ENCODE measurements at regions not wholly inside any gene's neighbourhood (a gene's known extent, or its start where the extent isn't known, plus 50 kb on each side); places are given as distances from the start of the nearest gene placed in this dataset.

DNA sequence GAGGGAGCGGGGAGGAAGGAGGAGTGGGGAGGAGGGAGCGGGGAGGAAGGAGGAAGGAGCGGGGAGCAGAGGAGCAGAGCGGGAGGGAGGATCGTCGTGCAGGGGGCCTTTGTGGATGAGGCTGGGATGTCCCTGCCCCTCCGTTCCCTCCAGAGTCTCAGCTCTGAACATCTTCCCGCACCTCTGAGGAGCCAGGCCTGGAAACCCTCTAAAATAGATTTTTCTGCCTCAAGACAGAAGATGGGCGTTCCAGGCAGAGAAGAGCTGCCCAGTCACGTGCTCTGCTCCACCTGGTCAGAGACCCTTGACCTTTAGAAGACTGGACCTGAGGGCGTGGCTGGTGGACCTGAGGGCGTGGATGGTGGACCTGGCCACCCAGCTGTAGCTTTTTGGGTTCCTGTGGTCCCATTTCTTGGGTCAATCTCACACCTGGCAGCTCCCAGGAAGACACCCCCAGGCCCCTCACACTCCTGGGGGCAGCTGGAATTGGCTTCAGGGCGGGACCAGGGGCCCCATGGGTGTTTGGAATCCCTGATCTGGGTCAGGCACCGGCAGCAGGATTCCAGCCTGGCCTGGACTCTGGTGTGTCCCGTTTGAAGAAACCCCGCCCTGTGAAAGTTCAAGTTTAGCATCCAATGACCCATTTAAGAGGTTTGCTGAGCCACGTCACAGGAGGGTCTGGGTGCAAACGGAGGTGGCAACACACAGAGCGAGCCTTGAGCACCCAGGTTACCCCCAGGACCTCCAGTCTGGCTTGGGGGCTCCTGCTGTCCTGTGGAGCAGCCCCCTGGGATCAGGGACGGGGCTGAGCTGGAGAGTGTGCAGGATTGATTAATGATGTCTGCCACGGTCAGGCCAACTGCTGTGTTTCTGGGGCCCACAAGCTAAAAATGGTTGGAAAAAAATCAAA, 96.9 kb upstream of the BHLHE23 start:
- Histone ChIP-seq H3K27ac (no peak overlapping the region), H3K4me3 (no peak overlapping the region)

DNA sequence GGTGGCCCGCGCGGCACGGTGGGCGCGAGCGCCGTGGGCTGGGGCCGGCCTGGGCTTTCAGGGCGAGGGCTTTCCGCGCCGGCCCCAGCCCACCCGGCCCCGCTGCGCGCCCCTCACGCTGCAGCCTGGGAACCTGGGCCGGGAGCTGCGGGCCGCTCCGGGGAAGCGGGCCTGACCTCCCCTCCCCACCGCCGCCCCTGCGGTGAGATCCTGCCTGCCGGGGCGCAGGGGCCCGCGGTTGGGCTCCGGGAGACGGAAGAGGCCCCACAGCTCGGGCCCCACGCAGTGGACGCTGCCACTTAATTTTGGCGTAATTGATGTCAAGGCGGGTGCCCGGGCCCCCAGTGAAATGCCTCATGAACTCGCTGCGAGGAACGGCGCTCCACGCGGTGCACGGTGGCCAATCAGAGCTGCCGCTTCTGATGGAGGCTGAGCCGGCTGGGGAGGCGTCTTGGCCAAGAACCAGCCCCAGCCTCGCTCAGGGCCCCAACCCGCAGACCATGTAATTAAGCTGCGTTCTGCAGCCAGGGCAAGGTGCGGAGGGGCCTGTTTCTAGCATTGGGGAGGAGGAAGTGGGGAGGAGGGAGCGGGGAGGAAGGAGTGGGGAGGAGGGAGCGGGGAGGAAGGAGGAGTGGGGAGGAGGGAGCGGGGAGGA, 96.1 kb upstream of the BHLHE23 start:
- peak overlapping the region; percentile 45 to 67 (median 53) for H3K4me3 ChIP-seq
- H3K27ac ChIP-seq: peak overlapping the region in 13 of 21 experiments; percentile 61 to 84 (median 77)

DNA sequence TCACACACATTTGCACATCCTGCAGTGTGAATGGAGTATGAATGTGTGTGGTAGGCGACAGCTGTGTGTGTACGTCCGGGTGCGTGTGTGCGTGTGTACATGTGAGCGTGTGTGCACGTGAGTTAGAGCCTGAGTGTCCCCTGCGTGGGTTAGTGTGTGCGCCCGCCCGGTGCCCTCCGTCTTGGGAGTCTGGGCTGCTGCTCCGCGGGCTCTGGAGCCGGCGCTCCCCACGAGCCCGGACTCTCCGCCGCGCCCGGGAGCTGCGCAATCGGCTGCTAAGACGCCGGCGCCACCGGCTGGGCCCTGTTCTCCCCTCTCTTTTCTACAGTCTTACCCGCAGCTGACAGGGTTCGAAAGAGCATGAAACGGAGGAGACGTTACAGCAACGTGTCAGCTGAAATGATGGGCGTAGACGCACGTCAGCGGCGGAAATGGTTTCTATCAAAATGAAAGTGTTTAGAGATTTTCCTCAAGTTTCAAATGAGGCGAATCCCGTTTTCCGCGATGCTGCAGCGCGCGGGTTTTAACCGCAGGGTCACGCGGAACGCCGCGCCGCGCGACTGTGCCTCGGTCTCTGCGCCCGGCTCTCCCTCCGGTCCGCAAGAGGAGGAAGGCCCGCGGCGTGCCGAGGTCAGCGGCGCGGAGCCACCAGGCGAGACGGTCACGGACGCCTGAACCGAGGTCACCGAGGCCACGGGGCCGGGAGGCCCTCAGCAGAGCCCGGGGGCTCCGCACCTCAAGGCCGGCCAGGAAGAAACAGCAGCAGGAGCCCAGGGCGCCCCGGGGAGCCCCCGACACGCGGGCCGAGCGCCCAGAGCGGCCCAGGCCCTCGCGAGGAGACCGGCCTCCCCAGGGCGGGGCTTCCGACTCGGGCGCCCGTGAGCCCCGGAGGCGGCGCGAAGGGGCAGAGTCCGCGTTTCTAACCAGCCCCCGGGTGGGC, 95.3 kb upstream of the BHLHE23 start:
- H3K27ac ChIP-seq: peak overlapping the region in 19 of 21 experiments; percentile 31 to 84 (median 73)
- peak overlapping the region; percentile 45 to 67 (median 53) for H3K4me3 ChIP-seq

DNA sequence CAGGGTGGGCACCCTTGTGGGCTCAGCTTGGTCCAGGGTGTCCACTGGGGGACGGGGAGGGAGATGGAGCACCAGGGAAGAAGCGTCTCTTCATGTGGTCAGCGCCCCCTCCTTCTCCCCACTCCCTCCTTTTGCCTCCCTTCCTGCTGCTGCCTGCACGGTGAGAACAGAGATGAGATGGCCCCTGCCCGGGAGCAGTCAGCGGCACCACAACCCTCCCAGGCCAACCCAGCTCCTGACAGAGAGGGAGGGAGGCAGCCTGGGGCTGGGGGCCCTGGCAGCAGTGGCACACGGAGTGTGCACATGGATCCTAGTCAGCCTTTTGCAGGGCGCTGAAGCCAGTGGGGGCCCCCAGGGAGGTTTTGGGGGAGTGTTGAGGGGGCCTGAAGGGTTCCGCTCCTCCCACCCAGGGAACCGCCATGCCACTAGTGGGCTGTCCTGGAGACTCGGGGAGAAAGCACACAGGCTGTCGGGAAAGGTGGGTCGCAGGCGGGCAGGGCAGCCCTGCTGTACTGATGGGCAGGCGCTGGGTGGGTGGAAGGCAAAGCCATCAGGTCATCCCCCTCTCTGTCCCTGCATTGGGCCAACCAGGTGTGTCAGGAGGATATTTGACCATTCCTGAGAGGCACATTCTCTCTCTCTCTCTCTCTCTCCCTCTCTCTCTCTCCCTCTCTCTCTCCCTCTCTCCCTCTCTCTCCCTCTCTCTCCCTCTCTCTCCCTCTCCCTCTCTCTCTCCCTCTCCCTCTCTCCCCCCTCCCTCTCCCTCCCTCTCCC, 94.3 kb upstream of the BHLHE23 start:
- Histone ChIP-seq H3K27ac (no peak overlapping the region), H3K4me3 (no peak overlapping the region)

GRCh38 chr20:63100174-63100925, 93.6 kb upstream of the BHLHE23 start:
- Histone ChIP-seq H3K4me3 (no peak overlapping the region), H3K27ac (no peak overlapping the region)

- Histone ChIP-seq H3K27ac (no peak overlapping the region), H3K4me3 (no peak overlapping the region)
Measured at GRCh38 chr20:63099456-63100173, 92.9 kb upstream of the BHLHE23 start.

DNA sequence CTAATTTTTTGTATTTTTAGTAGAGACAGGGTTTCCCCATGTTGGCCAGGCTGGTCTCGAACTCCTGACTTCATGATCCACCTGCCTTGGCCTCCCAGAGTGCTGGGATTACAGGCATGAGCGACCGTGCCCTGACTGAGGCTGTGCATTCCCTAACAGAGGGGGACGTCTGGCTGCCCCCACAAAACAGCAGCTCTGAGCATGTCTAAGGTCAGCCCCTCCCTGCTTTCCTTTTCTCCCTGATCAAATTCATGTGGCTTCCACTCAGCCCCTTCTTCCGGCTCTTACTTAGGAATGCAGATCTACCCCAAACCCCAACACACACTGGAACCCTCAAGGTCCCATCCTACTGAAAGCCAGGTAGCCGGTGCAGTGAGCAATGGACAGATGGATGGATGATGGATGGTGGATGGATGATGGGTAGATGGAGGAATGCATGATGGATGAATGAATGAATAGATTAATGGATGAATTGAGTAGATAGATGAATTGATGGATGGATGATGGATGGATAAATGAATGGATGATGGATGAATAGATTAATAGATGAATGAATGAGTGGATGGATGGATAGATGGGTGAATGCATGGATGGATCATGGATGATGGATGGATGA, 91.5 kb upstream of the BHLHE23 start:
- Histone ChIP-seq H3K4me3 (no peak overlapping the region), H3K27ac (no peak overlapping the region)

GRCh38 chr20:63097336-63097831, 90.6 kb upstream of the BHLHE23 start:
- H3K27ac ChIP-seq: no peak overlapping the region
- H3K4me3 ChIP-seq: no peak overlapping the region

- no peak overlapping the region for H3K27ac ChIP-seq
Measured at GRCh38 chr20:63096681-63097335, 90.0 kb upstream of the BHLHE23 start.

DNA sequence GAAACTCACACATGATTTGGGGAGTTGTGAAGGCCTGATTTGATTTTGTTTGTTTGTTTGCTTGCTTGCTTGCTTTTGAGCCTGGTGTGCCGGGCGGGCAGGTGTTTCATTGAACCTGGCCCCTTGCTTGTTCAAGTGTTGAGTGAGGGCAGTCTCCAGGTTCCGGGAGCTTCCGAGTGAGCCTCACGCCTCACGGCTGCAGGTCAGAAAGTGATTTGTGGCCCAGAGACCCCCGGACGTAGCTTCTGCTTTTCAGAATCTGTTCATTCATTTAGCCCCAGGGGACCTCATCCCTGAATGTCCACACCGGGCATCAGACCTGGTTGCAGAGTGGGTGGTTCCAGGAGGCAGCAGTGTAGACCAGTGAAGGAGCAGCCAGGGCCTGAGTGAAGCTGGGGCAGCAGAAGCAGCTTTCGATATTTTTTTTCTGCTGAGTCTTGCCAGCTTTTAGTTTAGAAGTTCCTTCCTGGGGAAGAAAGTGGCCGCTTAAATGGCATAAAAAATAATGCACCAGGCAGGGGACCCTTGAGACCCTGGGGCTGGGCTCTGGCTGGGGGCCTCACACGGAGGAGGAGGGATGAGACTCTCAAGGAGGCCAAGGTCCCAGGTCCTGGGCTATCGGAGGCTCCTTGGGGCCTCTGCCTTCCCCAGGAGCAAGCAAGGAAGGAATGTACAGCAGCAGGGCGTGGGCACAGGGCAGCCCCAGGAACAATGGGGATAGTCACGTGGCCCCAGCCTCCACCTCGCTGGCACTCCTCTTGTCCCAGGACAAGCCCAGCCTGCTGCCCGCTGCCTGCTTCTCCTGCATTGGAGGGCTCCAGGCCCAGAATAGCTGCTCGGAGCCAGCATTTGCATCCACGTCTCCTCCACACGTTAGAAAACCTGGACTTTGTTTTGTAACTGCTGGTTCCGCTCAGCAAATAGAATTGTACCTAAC, 89.2 kb upstream of the BHLHE23 start:
- Histone ChIP-seq H3K27ac (no peak overlapping the region), H3K4me3 (no peak overlapping the region)

More at GRCh38 chr20:63096681-63097335, 90.0 kb upstream of the BHLHE23 start:
- H3K4me3 ChIP-seq: no peak overlapping the region

GRCh38 chr20:63094767-63095499, 88.2 kb upstream of the BHLHE23 start:
- H3K27ac ChIP-seq: no peak overlapping the region
- H3K4me3 ChIP-seq: no peak overlapping the region

DNA sequence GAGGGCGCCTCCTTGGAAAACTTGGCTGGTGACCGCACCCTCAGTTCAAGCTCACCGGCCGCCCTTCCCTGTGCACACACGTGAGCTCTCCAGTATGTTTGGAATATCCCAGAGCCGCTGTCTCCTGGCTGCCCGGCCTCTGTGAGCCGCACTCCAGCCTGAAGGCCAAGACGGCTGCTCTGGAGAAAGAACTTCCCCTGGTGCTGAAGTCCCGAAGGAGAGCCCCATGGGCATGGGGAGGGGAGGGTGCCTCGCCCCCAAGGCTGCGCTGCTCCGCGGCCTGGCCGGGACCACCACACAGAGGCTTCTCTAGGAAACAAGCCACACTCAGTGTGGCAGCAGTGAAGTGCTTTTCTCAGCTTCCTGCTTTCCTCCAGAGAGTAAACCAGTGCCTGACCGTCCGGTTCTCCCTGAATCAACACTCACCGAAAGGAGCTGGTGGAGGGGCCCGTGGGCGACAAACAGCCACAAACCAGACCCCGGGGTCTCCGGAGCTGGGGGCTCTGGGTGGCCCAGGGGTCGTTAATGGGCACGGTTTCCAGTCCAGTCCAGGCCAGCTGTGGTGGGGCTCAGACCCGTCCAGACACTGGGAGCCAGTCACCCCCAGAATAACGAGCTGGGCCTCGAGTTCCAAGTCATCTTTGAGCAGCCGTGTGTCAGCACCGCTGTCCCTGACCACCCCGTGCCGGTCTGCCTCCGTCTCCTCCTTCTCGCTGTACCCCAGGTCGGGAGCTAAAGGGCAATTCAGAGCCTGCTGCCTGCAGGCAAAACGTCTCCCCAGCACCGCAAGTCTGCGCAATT, 87.4 kb upstream of the BHLHE23 start:
- Histone ChIP-seq H3K4me3 (no peak overlapping the region), H3K27ac (no peak overlapping the region)

DNA sequence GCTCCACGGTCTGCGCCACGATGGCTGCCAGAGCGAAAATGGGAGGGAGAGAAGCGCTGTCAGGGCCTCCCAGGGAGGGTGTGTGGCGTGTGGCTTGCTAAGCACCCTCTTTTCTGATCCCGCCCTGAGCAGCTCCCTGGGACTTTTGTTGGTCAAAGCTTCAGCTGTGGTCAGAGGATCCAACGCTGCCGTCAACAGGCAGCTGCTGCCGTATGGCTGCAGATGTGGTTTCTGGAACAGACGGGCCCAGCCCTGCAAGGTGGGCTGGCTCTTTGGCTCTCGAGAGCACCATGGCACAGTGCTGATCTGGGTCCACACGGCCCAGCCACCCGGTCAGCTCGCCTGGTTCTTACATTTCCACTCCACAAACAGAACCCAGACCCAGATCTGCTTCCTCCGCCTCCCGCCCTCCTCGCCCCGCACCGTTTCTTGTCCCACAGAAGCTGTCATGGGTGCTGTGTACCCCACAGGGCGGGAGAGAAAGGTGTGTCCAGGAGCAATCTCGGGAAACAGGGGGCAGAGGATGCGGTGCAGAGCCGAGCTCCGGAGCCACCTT, 86.0 kb upstream of the BHLHE23 start:
- Histone ChIP-seq H3K4me3 (no peak overlapping the region), H3K27ac (no peak overlapping the region)

Measured in skin epidermis (tissue), 12 donors.